Stomach smooth muscle (tissue), 2 donors: ENCODE measurements at regions not wholly inside any gene's neighbourhood (a gene's known extent, or its start where the extent isn't known, plus 50 kb on each side); places are given as distances from the start of the nearest gene placed in this dataset.

ENCODE experiments used
- H3K27ac ChIP-seq: one replicate; pipeline ENCODE4 v1.7.0; 2013; ENCODE audit warnings: mild to moderate bottlenecking, low read length, inconsistent platforms
- H3K27me3 ChIP-seq, 2 donors: one replicate each; pipeline ENCODE4 v1.7.0; 2013; ENCODE audit warnings: low read length in 2 of 2; ENCODE audit not compliant: insufficient read depth in 2 of 2, control insufficient read depth in 1 of 2
- H3K36me3 ChIP-seq, 2 donors: one replicate each; pipeline ENCODE4 v1.7.0; 2013; ENCODE audit warnings: low read length in 2 of 2; ENCODE audit not compliant: control insufficient read depth in 2 of 2, insufficient read depth in 2 of 2
- H3K4me1 ChIP-seq: one replicate; pipeline ENCODE4 v1.7.0; 2013; ENCODE audit warnings: low read length; ENCODE audit not compliant: control insufficient read depth, insufficient read depth
- H3K4me3 ChIP-seq, 2 donors: one replicate each; pipeline ENCODE4 v1.7.0; 2013; ENCODE audit warnings: low read length in 2 of 2
- H3K9ac ChIP-seq, 2 donors: one replicate each; pipeline ENCODE4 v1.7.0; 2013; ENCODE audit warnings: low read length in 2 of 2, mild to moderate bottlenecking in 1 of 2
- H3K9me3 ChIP-seq, 2 donors: one replicate each; pipeline ENCODE4 v1.7.0; 2013; ENCODE audit warnings: low read length in 2 of 2; ENCODE audit not compliant: control insufficient read depth in 2 of 2
- donor health status: healthy.
- donor health status: Pancreatic carcinoma.

DNA sequence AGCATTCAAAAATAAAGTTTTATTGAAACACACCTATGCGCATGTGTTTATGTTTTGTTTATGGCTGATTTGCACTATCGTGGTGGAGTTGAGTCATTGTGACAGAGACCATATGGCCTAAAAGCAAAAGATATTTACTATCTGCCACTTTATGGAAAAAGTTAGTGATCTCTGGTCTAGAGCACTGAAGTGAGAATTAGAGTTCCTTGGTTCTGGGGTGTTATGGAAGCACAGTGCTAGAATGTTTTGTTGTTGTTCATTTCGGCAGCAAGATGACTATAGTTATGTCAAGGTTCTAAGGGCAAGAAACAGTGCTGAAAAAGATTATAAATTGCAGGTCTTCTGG is 416.5 kb downstream of the SLC4A3 start:
- no peak overlapping the region for H3K9ac ChIP-seq
- H3K36me3 ChIP-seq = no peaks in the 10 kb centered on the region
- no peaks in the 10 kb centered on the region for H3K4me1 ChIP-seq
- H3K4me3 ChIP-seq = no peak overlapping the region
- no peak overlapping the region for H3K27ac ChIP-seq
- H3K27me3 ChIP-seq = peaks cover 0 to 2% of the 10 kb centered on the region in 2 donors
- H3K9me3 ChIP-seq = no peaks in the 10 kb centered on the region

GRCh38 chr2:220044383-220044782 is 417.0 kb downstream of the SLC4A3 start:
- Histone ChIP-seq H3K9me3 (no peaks in the 10 kb centered on the region), H3K4me3 (no peak overlapping the region), H3K27ac (no peak overlapping the region), H3K36me3 (no peaks in the 10 kb centered on the region), H3K27me3 (peaks cover 0 to 2% of the 10 kb centered on the region in 2 donors), H3K4me1 (no peaks in the 10 kb centered on the region), H3K9ac (no peak overlapping the region)

GRCh38 chr2:220046507-220046906 is 419.1 kb downstream of the SLC4A3 start:
- Histone ChIP-seq H3K27ac (no peak overlapping the region), H3K9me3 (no peaks in the 10 kb centered on the region), H3K4me1 (no peaks in the 10 kb centered on the region), H3K4me3 (no peak overlapping the region), H3K27me3 (no peaks in the 10 kb centered on the region), H3K9ac (no peak overlapping the region), H3K36me3 (no peaks in the 10 kb centered on the region)

DNA sequence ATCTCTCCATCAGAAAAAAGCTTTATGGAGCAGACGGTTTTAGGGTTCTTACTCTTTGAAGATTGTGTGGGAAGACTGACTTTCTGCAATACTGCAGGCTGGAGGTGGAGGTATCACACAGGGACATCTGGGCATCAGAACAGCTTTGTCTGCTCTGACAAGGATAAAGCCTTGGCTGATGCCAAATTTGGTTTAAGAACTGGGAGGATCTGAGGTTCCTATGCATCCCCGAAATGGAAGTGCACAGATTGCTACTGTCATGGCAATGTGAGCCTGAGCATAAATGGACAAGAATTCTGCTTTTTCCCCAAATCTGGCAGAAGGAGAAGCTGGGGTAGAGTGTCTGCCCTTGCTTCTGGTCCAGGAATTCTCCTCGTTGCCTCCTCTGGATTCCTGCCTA is 424.3 kb downstream of the SLC4A3 start:
- Histone ChIP-seq H3K4me1 (no peaks in the 10 kb centered on the region), H3K4me3 (no peak overlapping the region), H3K36me3 (no peaks in the 10 kb centered on the region), H3K9me3 (peaks cover 3% of the 10 kb centered on the region in 2 donors), H3K27ac (no peak overlapping the region), H3K9ac (no peak overlapping the region), H3K27me3 (no peaks in the 10 kb centered on the region)

DNA sequence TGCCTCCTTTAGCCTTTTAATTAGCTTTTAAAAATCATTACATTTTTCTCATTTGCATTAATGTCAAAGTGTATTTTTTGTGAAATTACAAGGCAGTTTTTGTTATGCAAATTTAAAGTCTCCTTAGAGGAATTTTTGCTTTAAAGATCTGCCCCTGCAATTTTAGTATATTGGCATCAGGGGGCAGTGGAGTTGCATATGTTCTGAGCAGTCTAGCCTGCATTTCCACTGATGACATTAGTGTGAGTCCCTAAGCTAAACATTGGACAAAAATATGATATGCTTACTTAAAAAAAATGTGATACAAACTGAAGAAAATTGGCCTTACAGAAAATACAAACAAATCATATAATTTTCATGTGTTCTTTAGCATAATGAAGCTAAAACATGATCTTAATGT is 426.5 kb downstream of the SLC4A3 start:
- H3K9ac ChIP-seq = no peak overlapping the region
- H3K36me3 ChIP-seq = no peaks in the 10 kb centered on the region
- peaks cover 3% of the 10 kb centered on the region in 2 donors for H3K9me3 ChIP-seq
- H3K4me1 ChIP-seq = no peaks in the 10 kb centered on the region
- H3K27me3 ChIP-seq = no peaks in the 10 kb centered on the region
- no peak overlapping the region for H3K27ac ChIP-seq
- no peak overlapping the region for H3K4me3 ChIP-seq

DNA sequence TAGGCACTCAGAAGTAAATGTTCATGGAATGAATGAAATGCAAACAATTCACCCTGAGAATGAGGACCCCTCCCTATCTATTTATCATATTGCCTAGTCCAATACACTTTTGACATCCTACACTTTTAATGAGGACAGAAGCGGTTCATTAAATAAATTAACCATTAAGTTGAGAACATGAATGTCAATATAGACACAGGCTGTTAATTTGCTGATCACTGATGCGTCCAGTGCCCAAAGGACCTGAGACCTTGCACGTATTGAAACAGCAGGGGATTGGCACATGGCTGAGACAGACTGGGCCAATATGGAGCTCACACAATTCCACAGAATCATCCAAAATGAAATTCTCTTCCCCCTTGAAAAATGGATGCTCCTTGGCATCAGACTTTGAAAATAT is 430.0 kb downstream of the SLC4A3 start:
- H3K27me3 ChIP-seq = no peaks in the 10 kb centered on the region
- no peaks in the 10 kb centered on the region for H3K4me1 ChIP-seq
- no peaks in the 10 kb centered on the region for H3K36me3 ChIP-seq
- peaks cover 0 to 3% of the 10 kb centered on the region in 2 donors for H3K9me3 ChIP-seq
- no peak overlapping the region for H3K9ac ChIP-seq
- H3K4me3 ChIP-seq = no peak overlapping the region
- H3K27ac ChIP-seq = no peak overlapping the region

DNA sequence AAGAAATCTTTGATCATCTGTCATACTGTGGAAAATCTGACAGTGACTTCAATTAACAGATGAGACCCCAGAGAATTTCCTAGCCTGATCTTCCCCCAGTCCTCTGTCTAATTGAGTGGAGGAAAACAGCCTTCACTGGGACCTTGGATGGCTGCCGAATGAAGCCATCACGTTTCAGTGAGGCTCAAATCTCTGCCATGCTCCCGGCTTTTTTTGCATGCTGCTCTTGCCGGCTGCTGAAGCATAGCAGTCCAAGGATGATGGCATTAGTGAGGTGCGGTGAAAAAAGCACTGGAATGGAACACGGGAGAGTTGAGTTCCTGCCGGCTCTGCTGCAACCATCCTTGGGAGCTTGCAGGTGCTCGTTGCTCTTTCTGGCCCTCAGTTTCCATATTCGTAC is 430.5 kb downstream of the SLC4A3 start:
- H3K4me3 ChIP-seq = no peak overlapping the region
- H3K9me3 ChIP-seq = peaks cover 0 to 3% of the 10 kb centered on the region in 2 donors
- H3K9ac ChIP-seq = no peak overlapping the region
- no peak overlapping the region for H3K27ac ChIP-seq
- H3K4me1 ChIP-seq = no peaks in the 10 kb centered on the region
- no peaks in the 10 kb centered on the region for H3K27me3 ChIP-seq
- no peaks in the 10 kb centered on the region for H3K36me3 ChIP-seq

GRCh38 chr2:220064111-220065030 is 436.9 kb downstream of the SLC4A3 start:
- H3K27ac ChIP-seq = no peak overlapping the region
- H3K27me3 ChIP-seq = no peaks in the 10 kb centered on the region
- H3K9me3 ChIP-seq = no peaks in the 10 kb centered on the region
- H3K9ac ChIP-seq = no peak overlapping the region
- no peaks in the 10 kb centered on the region for H3K36me3 ChIP-seq
- no peaks in the 10 kb centered on the region for H3K4me1 ChIP-seq
- H3K4me3 ChIP-seq = no peak overlapping the region

DNA sequence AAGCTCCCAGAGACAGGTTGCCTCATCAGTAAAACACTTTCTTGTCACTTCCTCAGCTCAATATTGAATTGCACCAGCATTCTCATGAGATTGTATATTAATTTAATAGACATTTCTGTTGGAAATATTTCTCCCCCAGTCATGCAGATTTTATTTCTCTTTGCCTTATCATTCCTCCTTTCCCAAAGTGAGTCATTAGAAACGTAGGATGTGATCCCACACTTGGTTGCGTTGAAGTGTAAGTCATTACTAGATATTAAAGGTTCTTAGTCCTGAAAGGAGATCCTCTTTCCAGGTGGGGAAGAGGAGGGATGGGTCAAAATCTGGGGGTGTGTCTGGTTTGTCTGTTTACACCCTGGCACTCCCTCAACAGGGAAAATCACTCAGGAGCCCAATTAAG is 438.2 kb downstream of the SLC4A3 start:
- Histone ChIP-seq H3K4me3 (no peak overlapping the region), H3K4me1 (no peaks in the 10 kb centered on the region), H3K27ac (no peak overlapping the region), H3K9ac (no peak overlapping the region), H3K27me3 (no peaks in the 10 kb centered on the region), H3K9me3 (no peaks in the 10 kb centered on the region), H3K36me3 (no peaks in the 10 kb centered on the region)

GRCh38 chr2:220068846-220069245 is 441.4 kb downstream of the SLC4A3 start:
- no peak overlapping the region for H3K4me3 ChIP-seq
- no peaks in the 10 kb centered on the region for H3K36me3 ChIP-seq
- no peak overlapping the region for H3K9ac ChIP-seq

GRCh38 chr2:220070349-220070748 is 442.9 kb downstream of the SLC4A3 start:
- Histone ChIP-seq H3K27me3 (no peaks in the 10 kb centered on the region), H3K9me3 (no peaks in the 10 kb centered on the region), H3K9ac (no peak overlapping the region), H3K4me1 (no peaks in the 10 kb centered on the region), H3K27ac (no peak overlapping the region), H3K36me3 (no peaks in the 10 kb centered on the region), H3K4me3 (no peak overlapping the region)

More at GRCh38 chr2:220068846-220069245, 441.4 kb downstream of the SLC4A3 start:
- H3K4me1 ChIP-seq = no peaks in the 10 kb centered on the region
- H3K9me3 ChIP-seq = no peaks in the 10 kb centered on the region
- H3K27me3 ChIP-seq = no peaks in the 10 kb centered on the region
- H3K27ac ChIP-seq = no peak overlapping the region
